IMR-90 (cell line): ENCODE measurements at regions not wholly inside any gene's neighbourhood (a gene's known extent, or its start where the extent isn't known, plus 50 kb on each side); places are given as distances from the start of the nearest gene placed in this dataset.

Experiments
- ATAC-seq: fragments of 200-7000 bp; cut with Tn5 transposase; 2 replicates; pipeline ENCODE4 v1.9.1; 2020; ENCODE audit warnings: low read depth, mild to moderate bottlenecking, moderate library complexity
- BruUV-seq: library from RNA; stranded (reverse); fragments of 400-500 nt; replicated peaks from 2 replicates; lab custom pipeline; 2021; lab: Mats Ljungman, UMichigan
- CTCF ChIA-PET: fragments of 300-600 bp; formaldehyde crosslinking; extraction: SDS; loops from one replicate; lab custom pipeline; 2021; ENCODE audit warnings: antibody characterized with exemption; lab: Yijun Ruan, JAX
- POLR2A ChIA-PET: fragments of 300-600 bp; sonication (Branson Sonifier 250); formaldehyde crosslinking; loops from one replicate; lab custom pipeline; 2022; ENCODE audit warnings: antibody characterized with exemption; ENCODE audit not compliant: unreplicated experiment; lab: Charles Lee
- DNase-seq: peaks from one replicate; pipeline ENCODE4 v3.0.0; 2013
- H2AFZ ChIP-seq: replicated peaks from 2 replicates; pipeline ENCODE3; 2013; ENCODE audit warnings: low read length, mild to moderate bottlenecking; ENCODE audit not compliant: poor library complexity
- H2AK5ac ChIP-seq: 2 replicates; pipeline ENCODE4 v1.6.1; 2013; ENCODE audit warnings: low read depth, low read length, inconsistent platforms
- H2AK9ac ChIP-seq: replicated peaks from 2 replicates; pipeline ENCODE3; 2013; ENCODE audit warnings: mild to moderate bottlenecking, low read depth, low read length, moderate library complexity; ENCODE audit not compliant: poor library complexity
- H2BK120ac ChIP-seq: 2 replicates; pipeline ENCODE4 v1.6.1; 2013; ENCODE audit warnings: low read depth, low read length, inconsistent platforms
- H2BK15ac ChIP-seq: 3 replicates; pipeline ENCODE4 v1.6.1; 2013; ENCODE audit warnings: low read depth, low read length, inconsistent platforms
- H2BK20ac ChIP-seq: 2 replicates; pipeline ENCODE4 v1.6.1; 2013; ENCODE audit warnings: low read depth, mild to moderate bottlenecking, inconsistent platforms, low read length, moderate library complexity
- H2BK5ac ChIP-seq: 2 replicates; pipeline ENCODE4 v1.6.1; 2013; ENCODE audit warnings: mild to moderate bottlenecking, low read depth, low read length, inconsistent platforms; ENCODE audit not compliant: poor library complexity, severe bottlenecking
- H3K14ac ChIP-seq: replicated peaks from 2 replicates; pipeline ENCODE4 v1.6.1; 2013; ENCODE audit warnings: low read depth, low read length, inconsistent platforms
- H3K18ac ChIP-seq: 2 replicates; pipeline ENCODE4 v1.6.1; 2013; ENCODE audit warnings: low read depth, low read length, control low read depth
- H3K23ac ChIP-seq: 2 replicates; pipeline ENCODE4 v1.6.1; 2013; ENCODE audit warnings: low read depth, low read length, inconsistent platforms
- H3K27ac ChIP-seq: 2 replicates; pipeline ENCODE4 v1.5.1; 2013; ENCODE audit warnings: mild to moderate bottlenecking, control low read depth, low read length; ENCODE audit not compliant: insufficient read depth
- H3K27me3 ChIP-seq: 2 replicates; pipeline ENCODE4 v1.6.1; 2013; ENCODE audit warnings: low read length; ENCODE audit not compliant: control insufficient read depth, insufficient read depth
- H3K36me3 ChIP-seq: 2 replicates; pipeline ENCODE4 v1.6.1; 2013; ENCODE audit warnings: low read length, mixed read lengths; ENCODE audit not compliant: control insufficient read depth, insufficient read depth
- H3K4ac ChIP-seq: 2 replicates; pipeline ENCODE4 v1.6.1; 2013; ENCODE audit warnings: low read depth, low read length, inconsistent platforms
- H3K4me1 ChIP-seq: 2 replicates; pipeline ENCODE4 v1.6.1; 2013; ENCODE audit warnings: low read length, mixed read lengths; ENCODE audit not compliant: control insufficient read depth, insufficient read depth
- H3K4me2 ChIP-seq: 2 replicates; pipeline ENCODE4 v1.6.1; 2013; ENCODE audit warnings: low read depth, mild to moderate bottlenecking, control low read depth, low read length, moderate library complexity
- H3K4me3 ChIP-seq: 2 replicates; pipeline ENCODE4 v1.5.1; 2013; ENCODE audit warnings: low read depth, mild to moderate bottlenecking, control low read depth, low read length, moderate library complexity; ENCODE audit not compliant: insufficient read depth
- H3K56ac ChIP-seq: 2 replicates; pipeline ENCODE4 v1.6.1; 2013; ENCODE audit warnings: low read length, inconsistent platforms; ENCODE audit not compliant: insufficient read depth; ENCODE audit errors: extremely low read depth
- H3K79me1 ChIP-seq, 2 experiments: 2 replicates each; pipeline ENCODE4 v1.6.1; 2013; ENCODE audit warnings: low read length in 2 of 2, inconsistent platforms in 1 of 2, low read depth in 1 of 2
- H3K9ac ChIP-seq: 2 replicates; pipeline ENCODE4 v1.6.1; 2013; ENCODE audit warnings: low read depth, low read length, control low read depth
- H3K9me1 ChIP-seq: 2 replicates; pipeline ENCODE4 v1.6.1; 2013; ENCODE audit warnings: low read length, inconsistent platforms; ENCODE audit not compliant: insufficient read depth
- H3K9me3 ChIP-seq: 2 replicates; pipeline ENCODE4 v1.6.1; 2013; ENCODE audit warnings: low read length; ENCODE audit not compliant: control insufficient read depth, insufficient read depth
- H4K20me1 ChIP-seq: 2 replicates; pipeline ENCODE4 v1.6.1; 2013; ENCODE audit warnings: low read length, inconsistent platforms; ENCODE audit not compliant: insufficient read depth
- H4K5ac ChIP-seq: 2 replicates; pipeline ENCODE4 v1.6.1; 2013; ENCODE audit warnings: mild to moderate bottlenecking, low read depth, low read length, control low read depth
- H4K8ac ChIP-seq, 2 experiments: 2 replicates each; pipeline ENCODE4 v1.6.1; 2013; ENCODE audit warnings: low read depth in 2 of 2, low read length in 2 of 2, control low read depth in 1 of 2, inconsistent platforms in 1 of 2
- H4K91ac ChIP-seq: 2 replicates; pipeline ENCODE4 v1.6.1; 2013; ENCODE audit warnings: low read depth, low read length, inconsistent platforms; ENCODE audit not compliant: insufficient read depth
- BHLHE40 ChIP-seq: fragments of 150-350 bp; IDR thresholded peaks from 2 replicates; pipeline ENCODE4 v1.6.1; 2016; ENCODE audit warnings: mild to moderate bottlenecking, low read depth, low read length
- CEBPB ChIP-seq: IDR thresholded peaks from 2 replicates; pipeline ENCODE4 v1.6.1; 2012; ENCODE audit warnings: low read depth, low read length, improper control_type of control experiment
- CHD1 ChIP-seq: IDR thresholded peaks from 2 replicates; pipeline ENCODE4 v1.6.1; 2012; ENCODE audit warnings: low read depth, low read length, improper control_type of control experiment
- FOS ChIP-seq: fragments of 150-350 bp; IDR thresholded peaks from 2 replicates; pipeline ENCODE4 v1.6.1; 2016; ENCODE audit warnings: low read depth, low read length
- MAFK ChIP-seq: IDR thresholded peaks from 2 replicates; pipeline ENCODE4 v1.6.1; 2012; ENCODE audit warnings: low read depth, low read length, improper control_type of control experiment
- MAZ ChIP-seq: IDR thresholded peaks from 2 replicates; pipeline ENCODE4 v1.6.1; 2012; ENCODE audit warnings: low read depth, mild to moderate bottlenecking, low read length, improper control_type of control experiment, moderate library complexity, borderline replicate concordance
- MXI1 ChIP-seq: IDR thresholded peaks from 2 replicates; pipeline ENCODE4 v1.6.1; 2012; ENCODE audit warnings: low read depth, mild to moderate bottlenecking, low read length, moderate library complexity, borderline replicate concordance
- NFE2L2 ChIP-seq: fragments of 150-350 bp; IDR thresholded peaks from 2 replicates; pipeline ENCODE4 v1.6.1; 2016; ENCODE audit warnings: low read depth, mild to moderate bottlenecking, low read length
- POLR2A ChIP-seq: IDR thresholded peaks from 2 replicates; pipeline ENCODE4 v1.6.1; 2012; ENCODE audit warnings: mild to moderate bottlenecking, low read depth, low read length
- RAD21 ChIP-seq: IDR thresholded peaks from 2 replicates; pipeline ENCODE4 v1.6.1; 2012; ENCODE audit warnings: low read length, improper control_type of control experiment
- RCOR1 ChIP-seq: IDR thresholded peaks from 2 replicates; pipeline ENCODE4 v1.6.1; 2012; ENCODE audit warnings: mild to moderate bottlenecking, low read length, improper control_type of control experiment; ENCODE audit not compliant: insufficient replicate concordance
- RFX5 ChIP-seq: IDR thresholded peaks from 2 replicates; pipeline ENCODE4 v1.8.0; 2012; ENCODE audit warnings: low read depth, mild to moderate bottlenecking, low read length, moderate library complexity
- SMC3 ChIP-seq: fragments of 150-350 bp; IDR thresholded peaks from 2 replicates; pipeline ENCODE4 v1.6.1; 2016; ENCODE audit warnings: low read depth, mild to moderate bottlenecking, antibody characterized with exemption, low read length, moderate library complexity
- WGBS, 2 experiments: methylation state at CpG; one replicate each; pipeline versions ENCODE4 v1.1.5 to v1.1.7; 2013; ENCODE audit warnings: missing lambda C conversion rate in 2 of 2; ENCODE audit not compliant: insufficient read length in 1 of 2; ENCODE audit errors: extremely low coverage in 2 of 2; 5-methylcytosine and 5-hydroxymethylcytosine counted together
- dilution Hi-C: fragments of 300-500 bp; cut with HindIII; formaldehyde crosslinking; loops from one replicate; pipeline ENCODE4 v1.14.3; 2018; ENCODE audit warnings: low sequenced_read_pairs; ENCODE audit not compliant: unreplicated experiment
- in situ Hi-C: fragments of 300-500 bp; cut with MboI; formaldehyde crosslinking; loops from 3 replicates; pipeline ENCODE4 v1.14.3; 2019; ENCODE audit warnings: low sequenced_read_pairs, inconsistent platforms, mixed read lengths
- intact Hi-C: fragments of 100-400 bp; cut with micrococcal nuclease; formaldehyde crosslinking; loops from 2 replicates; pipeline ENCODE4 v1.10.0; 2022
- TF ChIP-seq, protein P1 (sequence below): fragments of 150-350 bp; IDR thresholded peaks from 2 replicates; pipeline ENCODE4 v1.6.1; 2016; ENCODE audit warnings: low read depth, mild to moderate bottlenecking, low read length, moderate library complexity, borderline replicate concordance
- TF ChIP-seq, protein P2 (sequence below): fragments of 150-350 bp; IDR thresholded peaks from 2 replicates; pipeline ENCODE4 v1.6.1; 2017; ENCODE audit warnings: mild to moderate bottlenecking, antibody characterized with exemption, low read length, low read depth
- TF ChIP-seq, protein P3 (sequence below): conservative IDR thresholded peaks from 2 replicates; pipeline ENCODE4 v1.5.1; 2012; ENCODE audit warnings: mild to moderate bottlenecking, low read depth, low read length, improper control_type of control experiment

DNA sequence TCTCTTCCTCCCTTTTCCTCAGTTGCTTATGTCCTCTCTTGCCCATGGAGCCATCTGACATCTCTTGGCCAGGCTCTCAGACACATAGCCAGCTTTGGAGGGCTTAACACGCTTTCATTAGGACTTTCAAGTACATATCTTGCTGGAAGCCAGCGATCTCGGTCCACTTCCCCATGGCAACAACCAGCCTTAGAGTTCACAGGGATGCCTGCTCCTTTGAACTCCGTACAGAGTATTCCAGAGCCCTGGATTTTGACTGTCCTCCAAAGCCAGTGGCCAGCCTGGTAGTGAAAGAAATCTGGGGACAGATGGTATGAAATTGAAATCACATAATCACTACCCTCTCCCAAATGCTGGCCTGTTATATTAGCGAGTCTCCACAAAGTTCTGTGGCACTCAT, 370.5 kb upstream of the NPVF start:
- Histone ChIP-seq H4K91ac (no peak overlapping the region), H3K9ac (no peak overlapping the region), H3K27ac (no peak overlapping the region), H3K4me2 (no peak overlapping the region), H4K5ac (no peak overlapping the region), H3K4ac (no peak overlapping the region), H3K4me3 (no peak overlapping the region), H2BK5ac (no peak overlapping the region), H2BK120ac (no peak overlapping the region), H2BK15ac (no peak overlapping the region), H4K8ac (no peak overlapping the region), H3K18ac (no peak overlapping the region), H3K56ac (no peak overlapping the region), H3K9me1 (no peaks in the 10 kb centered on the region), H4K20me1 (no peaks in the 10 kb centered on the region), H3K14ac (no peak overlapping the region), H3K4me1 (no peaks in the 10 kb centered on the region), H2AFZ (no peak overlapping the region), H2BK20ac (no peak overlapping the region), H3K27me3 (no peaks in the 10 kb centered on the region), H3K79me1 (no peaks in the 10 kb centered on the region), H3K23ac (no peak overlapping the region), H2AK9ac (no peak overlapping the region), H2AK5ac (no peak overlapping the region), H3K36me3 (no peaks in the 10 kb centered on the region), H3K9me3 (no peaks in the 10 kb centered on the region)
- ChIA-PET CTCF (no interaction called here), POLR2A (no interaction called here)
- intact Hi-C loops (no loop called here), dilution Hi-C loops (no loop called here), in situ Hi-C loops (no loop called here)
- DNase-seq, result no peak
- BruUV-seq, result no TSS peak
- WGBS, 2 experiments, result no CpG with 5 or more reads among the region's 5 CpGs
- no peak for TF ChIP-seq POLR2A
- no peak for TF ChIP-seq MAZ
- TF ChIP-seq NFE2L2, result no peak
- no peak for TF ChIP-seq FOS
- no peak for TF ChIP-seq MXI1
- TF ChIP-seq SMC3, result no peak
- TF ChIP-seq, protein P1, sequence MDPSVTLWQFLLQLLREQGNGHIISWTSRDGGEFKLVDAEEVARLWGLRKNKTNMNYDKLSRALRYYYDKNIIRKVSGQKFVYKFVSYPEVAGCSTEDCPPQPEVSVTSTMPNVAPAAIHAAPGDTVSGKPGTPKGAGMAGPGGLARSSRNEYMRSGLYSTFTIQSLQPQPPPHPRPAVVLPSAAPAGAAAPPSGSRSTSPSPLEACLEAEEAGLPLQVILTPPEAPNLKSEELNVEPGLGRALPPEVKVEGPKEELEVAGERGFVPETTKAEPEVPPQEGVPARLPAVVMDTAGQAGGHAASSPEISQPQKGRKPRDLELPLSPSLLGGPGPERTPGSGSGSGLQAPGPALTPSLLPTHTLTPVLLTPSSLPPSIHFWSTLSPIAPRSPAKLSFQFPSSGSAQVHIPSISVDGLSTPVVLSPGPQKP, result no peak
- no peak for TF ChIP-seq BHLHE40
- TF ChIP-seq RAD21, result no peak
- no peak for TF ChIP-seq CHD1
- TF ChIP-seq, protein P2, sequence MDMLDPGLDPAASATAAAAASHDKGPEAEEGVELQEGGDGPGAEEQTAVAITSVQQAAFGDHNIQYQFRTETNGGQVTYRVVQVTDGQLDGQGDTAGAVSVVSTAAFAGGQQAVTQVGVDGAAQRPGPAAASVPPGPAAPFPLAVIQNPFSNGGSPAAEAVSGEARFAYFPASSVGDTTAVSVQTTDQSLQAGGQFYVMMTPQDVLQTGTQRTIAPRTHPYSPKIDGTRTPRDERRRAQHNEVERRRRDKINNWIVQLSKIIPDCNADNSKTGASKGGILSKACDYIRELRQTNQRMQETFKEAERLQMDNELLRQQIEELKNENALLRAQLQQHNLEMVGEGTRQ, result no peak
- TF ChIP-seq MAFK, result no peak
- TF ChIP-seq RFX5, result no peak
- TF ChIP-seq RCOR1, result no peak
- TF ChIP-seq, protein P3, sequence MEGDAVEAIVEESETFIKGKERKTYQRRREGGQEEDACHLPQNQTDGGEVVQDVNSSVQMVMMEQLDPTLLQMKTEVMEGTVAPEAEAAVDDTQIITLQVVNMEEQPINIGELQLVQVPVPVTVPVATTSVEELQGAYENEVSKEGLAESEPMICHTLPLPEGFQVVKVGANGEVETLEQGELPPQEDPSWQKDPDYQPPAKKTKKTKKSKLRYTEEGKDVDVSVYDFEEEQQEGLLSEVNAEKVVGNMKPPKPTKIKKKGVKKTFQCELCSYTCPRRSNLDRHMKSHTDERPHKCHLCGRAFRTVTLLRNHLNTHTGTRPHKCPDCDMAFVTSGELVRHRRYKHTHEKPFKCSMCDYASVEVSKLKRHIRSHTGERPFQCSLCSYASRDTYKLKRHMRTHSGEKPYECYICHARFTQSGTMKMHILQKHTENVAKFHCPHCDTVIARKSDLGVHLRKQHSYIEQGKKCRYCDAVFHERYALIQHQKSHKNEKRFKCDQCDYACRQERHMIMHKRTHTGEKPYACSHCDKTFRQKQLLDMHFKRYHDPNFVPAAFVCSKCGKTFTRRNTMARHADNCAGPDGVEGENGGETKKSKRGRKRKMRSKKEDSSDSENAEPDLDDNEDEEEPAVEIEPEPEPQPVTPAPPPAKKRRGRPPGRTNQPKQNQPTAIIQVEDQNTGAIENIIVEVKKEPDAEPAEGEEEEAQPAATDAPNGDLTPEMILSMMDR, result no peak
- no peak for TF ChIP-seq CEBPB
- ATAC-seq, result no peak
